ENCODE measurements at regions not wholly inside any gene's neighbourhood (a gene's known extent, or its start where the extent isn't known, plus 50 kb on each side); places are given as distances from the start of the nearest gene placed in this dataset.

GRCh38 chr3:168693870-168694269, 598.1 kb upstream of the GOLIM4 start:
- Histone ChIP-seq H3K27ac (ENCODE audit: low read depth in 1 of 2, low read length in 1 of 2) (no peak overlapping the region), H3K4me1 (ENCODE audit: control insufficient read depth in 5 of 5, insufficient read depth in 5 of 5, low read length in 5 of 5) (no peaks in the 10 kb centered on the region), H3K4me3 (no peak overlapping the region), H3K36me3 (ENCODE audit: control insufficient read depth in 4 of 4, insufficient read depth in 4 of 4, low read length in 4 of 4) (no peaks in the 10 kb centered on the region), H3K27me3 (ENCODE audit: control insufficient read depth in 3 of 3, insufficient read depth in 3 of 3, low read length in 2 of 3) (no peaks in the 10 kb centered on the region), H3K9ac (ENCODE audit: insufficient read depth in 1 of 2, low read length in 2 of 2) (no peak overlapping the region), H3K9me3 (ENCODE audit: control insufficient read depth in 4 of 4, insufficient read depth in 3 of 4, low read length in 3 of 4) (peaks cover 0 to 2% (median 0%) of the 10 kb centered on the region in 4 donors)
- WGBS, 2 donors: 70 to 71% methylated on average over 3 of the region's 3 CpGs
- TF ChIP-seq CTCF (IDR thresholded peaks at IDR 0.05; ENCODE audit: control extremely low read depth, extremely low read depth): no peak
- DNase-seq (no peak), ATAC-seq (ENCODE audit: insufficient read depth, low FRiP score) (no peak)

- no peak for TF ChIP-seq CTCF (IDR thresholded peaks at IDR 0.05; ENCODE audit: control extremely low read depth, extremely low read depth)
- Histone ChIP-seq H3K4me3 (no peak overlapping the region), H3K9me3 (ENCODE audit: control insufficient read depth in 4 of 4, insufficient read depth in 3 of 4, low read length in 3 of 4) (peaks cover 0 to 2% (median 0%) of the 10 kb centered on the region in 4 donors), H3K9ac (ENCODE audit: insufficient read depth in 1 of 2, low read length in 2 of 2) (no peak overlapping the region), H3K27me3 (ENCODE audit: control insufficient read depth in 3 of 3, insufficient read depth in 3 of 3, low read length in 2 of 3) (no peaks in the 10 kb centered on the region), H3K27ac (ENCODE audit: low read depth in 1 of 2, low read length in 1 of 2) (no peak overlapping the region), H3K36me3 (ENCODE audit: control insufficient read depth in 4 of 4, insufficient read depth in 4 of 4, low read length in 4 of 4) (no peaks in the 10 kb centered on the region), H3K4me1 (ENCODE audit: control insufficient read depth in 5 of 5, insufficient read depth in 5 of 5, low read length in 5 of 5) (no peaks in the 10 kb centered on the region)
- DNase-seq: no peak
- ATAC-seq (ENCODE audit: insufficient read depth, low FRiP score): no peak
- WGBS, 2 donors: 67 to 77% methylated on average over 5 of the region's 5 CpGs
Measured at GRCh38 chr3:168688267-168688666, 592.5 kb upstream of the GOLIM4 start.

DNA sequence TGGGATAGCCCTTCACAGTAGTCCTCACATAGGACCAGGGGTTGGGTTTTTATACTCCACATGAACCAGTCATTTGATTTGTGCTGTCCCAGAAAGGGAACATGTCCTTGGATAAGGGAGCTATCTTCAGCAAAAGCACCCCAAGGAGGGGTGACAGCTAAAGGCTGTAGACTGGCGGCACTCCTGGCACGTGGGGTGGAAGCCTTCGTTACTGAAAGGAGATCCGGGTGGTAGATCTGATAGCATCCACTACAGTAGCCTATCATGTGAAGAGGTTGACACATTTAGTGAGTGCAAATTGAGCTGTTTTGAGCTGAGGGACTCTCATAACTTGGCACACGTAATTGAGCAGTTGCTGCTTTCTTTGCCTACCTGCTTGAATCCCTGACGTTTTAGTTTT, 588.8 kb upstream of the GOLIM4 start:
- Histone ChIP-seq H3K27ac (ENCODE audit: low read depth in 1 of 2, low read length in 1 of 2) (no peak overlapping the region), H3K4me3 (no peak overlapping the region), H3K9ac (ENCODE audit: insufficient read depth in 1 of 2, low read length in 2 of 2) (no peak overlapping the region), H3K4me1 (ENCODE audit: control insufficient read depth in 5 of 5, insufficient read depth in 5 of 5, low read length in 5 of 5) (no peaks in the 10 kb centered on the region), H3K9me3 (ENCODE audit: control insufficient read depth in 4 of 4, insufficient read depth in 3 of 4, low read length in 3 of 4) (peaks cover 0 to 5% (median 0%) of the 10 kb centered on the region in 4 donors), H3K27me3 (ENCODE audit: control insufficient read depth in 3 of 3, insufficient read depth in 3 of 3, low read length in 2 of 3) (no peaks in the 10 kb centered on the region), H3K36me3 (ENCODE audit: control insufficient read depth in 4 of 4, insufficient read depth in 4 of 4, low read length in 4 of 4) (no peaks in the 10 kb centered on the region)
- TF ChIP-seq CTCF (IDR thresholded peaks at IDR 0.05; ENCODE audit: control extremely low read depth, extremely low read depth): no peak
- 74 to 88% methylated on average over 6 of the region's 6 CpGs for WGBS, 2 donors
- no peak for ATAC-seq (ENCODE audit: insufficient read depth, low FRiP score)
- DNase-seq: no peak

GRCh38 chr3:168678730-168679129, 583.0 kb upstream of the GOLIM4 start:
- no peak overlapping the region for H3K9ac ChIP-seq (ENCODE audit: insufficient read depth in 1 of 2, low read length in 2 of 2)
- H3K36me3 ChIP-seq (ENCODE audit: control insufficient read depth in 4 of 4, insufficient read depth in 4 of 4, low read length in 4 of 4): no peaks in the 10 kb centered on the region
- no peak for TF ChIP-seq CTCF (IDR thresholded peaks at IDR 0.05; ENCODE audit: control extremely low read depth, extremely low read depth)
- H3K4me1 ChIP-seq (ENCODE audit: control insufficient read depth in 5 of 5, insufficient read depth in 5 of 5, low read length in 5 of 5): no peaks in the 10 kb centered on the region
- no peak overlapping the region for H3K27ac ChIP-seq (ENCODE audit: low read depth in 1 of 2, low read length in 1 of 2)
- DNase-seq (no peak), ATAC-seq (ENCODE audit: insufficient read depth, low FRiP score) (no peak)
- H3K9me3 ChIP-seq (ENCODE audit: control insufficient read depth in 4 of 4, insufficient read depth in 3 of 4, low read length in 3 of 4): peaks cover 0 to 5% (median 0%) of the 10 kb centered on the region in 4 donors
- no peaks in the 10 kb centered on the region for H3K27me3 ChIP-seq (ENCODE audit: control insufficient read depth in 3 of 3, insufficient read depth in 3 of 3, low read length in 2 of 3)
- 92 to 94% methylated on average over 1 of the region's 1 CpG for WGBS, 2 donors
- no peak overlapping the region for H3K4me3 ChIP-seq
